ENCODE measurements at regions not wholly inside any gene's neighbourhood (a gene's known extent, or its start where the extent isn't known, plus 50 kb on each side); places are given as distances from the start of the nearest gene placed in this dataset.

- TF ChIP-seq, protein P1, sequence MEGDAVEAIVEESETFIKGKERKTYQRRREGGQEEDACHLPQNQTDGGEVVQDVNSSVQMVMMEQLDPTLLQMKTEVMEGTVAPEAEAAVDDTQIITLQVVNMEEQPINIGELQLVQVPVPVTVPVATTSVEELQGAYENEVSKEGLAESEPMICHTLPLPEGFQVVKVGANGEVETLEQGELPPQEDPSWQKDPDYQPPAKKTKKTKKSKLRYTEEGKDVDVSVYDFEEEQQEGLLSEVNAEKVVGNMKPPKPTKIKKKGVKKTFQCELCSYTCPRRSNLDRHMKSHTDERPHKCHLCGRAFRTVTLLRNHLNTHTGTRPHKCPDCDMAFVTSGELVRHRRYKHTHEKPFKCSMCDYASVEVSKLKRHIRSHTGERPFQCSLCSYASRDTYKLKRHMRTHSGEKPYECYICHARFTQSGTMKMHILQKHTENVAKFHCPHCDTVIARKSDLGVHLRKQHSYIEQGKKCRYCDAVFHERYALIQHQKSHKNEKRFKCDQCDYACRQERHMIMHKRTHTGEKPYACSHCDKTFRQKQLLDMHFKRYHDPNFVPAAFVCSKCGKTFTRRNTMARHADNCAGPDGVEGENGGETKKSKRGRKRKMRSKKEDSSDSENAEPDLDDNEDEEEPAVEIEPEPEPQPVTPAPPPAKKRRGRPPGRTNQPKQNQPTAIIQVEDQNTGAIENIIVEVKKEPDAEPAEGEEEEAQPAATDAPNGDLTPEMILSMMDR (IDR thresholded peaks at IDR 0.05; ENCODE audit: insufficient read depth, low read length), result no peak
- TF ChIP-seq POLR2AphosphoS5 (IDR thresholded peaks at IDR 0.05; ENCODE audit: low read depth), result no peak
Measured at GRCh38 chr12:28869197-28869596, 279.9 kb upstream of the FAR2 start.

All from HL-60 (cell line).